Thyroid gland (tissue), 4 donors: ENCODE measurements at regions not wholly inside any gene's neighbourhood (a gene's known extent, or its start where the extent isn't known, plus 50 kb on each side); places are given as distances from the start of the nearest gene placed in this dataset.

ENCODE experiments used
- DNase-seq, 2 donors: peaks; one replicate each; pipeline ENCODE4 v3.0.0-alpha.2; 2019
- H3K27ac ChIP-seq, 3 donors: fragments of 200-600 bp; sonication (generic); 1 replicate in 2 of 3; 2 replicates in 1 of 3; pipeline ENCODE4 v1.5.1; 2016 to 2019; ENCODE audit warnings: mild to moderate bottlenecking in 1 of 3, moderate library complexity in 1 of 3
- H3K27me3 ChIP-seq: fragments of 200-600 bp; sonication (generic); one replicate; pipeline ENCODE4 v1.5.1; 2019
- H3K36me3 ChIP-seq, 2 donors: fragments of 200-600 bp; sonication (generic); one replicate each; pipeline ENCODE4 v1.5.1; 2016 to 2019
- H3K4me1 ChIP-seq, 2 donors: fragments of 200-600 bp; sonication (generic); one replicate each; pipeline ENCODE4 v1.5.1; 2017 to 2019
- H3K4me3 ChIP-seq, 3 donors: fragments of 200-600 bp; sonication (generic); replicated peaks in 1 of 3; 1 replicate in 2 of 3; 2 replicates in 1 of 3; pipeline ENCODE4 v1.5.1; 2016; ENCODE audit warnings: mild to moderate bottlenecking in 1 of 3
- H3K9me3 ChIP-seq: fragments of 200-600 bp; sonication (generic); one replicate; pipeline ENCODE4 v1.5.1; 2017
- CTCF ChIP-seq, 6 experiments: fragments of 200-600 bp in 3 of 6; fragments of 450-650 bp in 3 of 6; sonication (generic) in 3 of 6; IDR thresholded peaks; one replicate each; pipeline ENCODE4 v1.5.1; 2016 to 2019; ENCODE audit warnings: antibody characterized with exemption in 6 of 6, mild to moderate bottlenecking in 2 of 6, inconsistent platforms in 1 of 6, moderate library complexity in 1 of 6
- POLR2A ChIP-seq, 2 donors: fragments of 450-650 bp; IDR thresholded peaks; one replicate each; pipeline ENCODE4 v1.6.1; 2017; ENCODE audit warnings: antibody characterized with exemption in 2 of 2, mild to moderate bottlenecking in 2 of 2, moderate library complexity in 1 of 2
- WGBS, 2 donors: methylation state at CpG; one replicate each; pipeline ENCODE4 v1.1.5; 2017; 5-methylcytosine and 5-hydroxymethylcytosine counted together
- intact Hi-C: fragments of 100-400 bp; cut with DNase I; formaldehyde crosslinking; loops from one replicate; pipeline ENCODE4 v1.15.1; 2023

- 2 to 13% methylated on average over 5 of the region's 5 CpGs for WGBS, 2 donors
- DNase-seq, result peak; percentile 80 to 82
- no peaks in the 10 kb centered on the region for H3K9me3 ChIP-seq
- H3K4me3 ChIP-seq, result no peak overlapping the region
- TF ChIP-seq CTCF (IDR thresholded peaks at IDR 0.05), result no peak
- TF ChIP-seq POLR2A (IDR thresholded peaks at IDR 0.05), result no peak
- H3K27ac ChIP-seq, result no peak overlapping the region
- peaks cover 6 to 9% of the 10 kb centered on the region in 2 donors for H3K4me1 ChIP-seq
- no peaks in the 10 kb centered on the region for H3K36me3 ChIP-seq
- H3K27me3 ChIP-seq, result no peaks in the 10 kb centered on the region
- intact Hi-C loops, result no loop called here
Measured at GRCh38 chr9:80410106-80410505, 838.3 kb downstream of the TLE4 start.

DNA sequence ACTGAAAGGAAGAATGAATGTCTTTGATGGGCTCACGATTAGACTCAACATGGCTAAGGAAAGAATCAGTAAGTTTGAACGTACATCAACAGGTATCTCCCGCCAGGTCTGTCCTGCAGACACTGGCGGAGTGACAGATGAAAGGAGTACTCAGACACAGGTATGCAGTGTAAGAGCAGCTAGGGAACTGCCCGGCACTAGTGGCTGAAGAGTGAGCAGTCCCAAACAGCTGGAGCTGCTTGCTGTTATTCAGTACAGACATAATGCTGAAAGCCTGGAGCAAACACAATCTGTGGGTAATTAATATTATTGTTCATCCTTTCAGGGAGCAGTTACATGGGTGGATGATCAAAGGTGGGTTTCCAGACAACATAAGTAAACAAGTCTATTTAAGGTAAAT, 835.5 kb downstream of the TLE4 start:
- H3K36me3 ChIP-seq, result no peaks in the 10 kb centered on the region
- intact Hi-C loops, result no loop called here
- peaks cover 6 to 9% of the 10 kb centered on the region in 2 donors for H3K4me1 ChIP-seq
- no peak overlapping the region for H3K27ac ChIP-seq
- 92 to 99% methylated on average over 5 of the region's 5 CpGs for whole genome bisulfite sequencing, 2 donors
- TF ChIP-seq CTCF (IDR thresholded peaks at IDR 0.05), result no peak
- no peak for TF ChIP-seq POLR2A (IDR thresholded peaks at IDR 0.05)
- no peaks in the 10 kb centered on the region for H3K27me3 ChIP-seq
- no peak overlapping the region for H3K4me3 ChIP-seq
- no peak for DNase-seq
- no peaks in the 10 kb centered on the region for H3K9me3 ChIP-seq

DNA sequence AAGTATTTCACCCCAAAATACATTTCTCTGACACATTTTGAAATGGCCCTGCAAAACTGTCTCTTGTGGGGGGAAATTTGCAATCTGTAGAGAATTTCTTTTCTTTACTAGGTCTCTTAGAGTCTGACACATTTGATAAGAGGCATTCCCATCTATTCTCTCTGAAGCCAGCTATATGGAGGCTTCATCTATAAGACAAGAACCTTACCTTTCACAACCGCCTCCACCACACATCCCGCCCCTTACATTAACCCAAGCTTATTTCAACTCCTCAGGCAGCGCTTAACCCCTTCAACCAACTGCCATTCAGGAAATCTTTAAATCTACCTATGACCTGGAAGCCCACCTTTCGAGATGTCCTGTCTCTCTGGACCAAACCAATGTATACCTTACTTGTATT, 829.5 kb downstream of the TLE4 start:
- TF ChIP-seq POLR2A (IDR thresholded peaks at IDR 0.05) (no peak), CTCF (IDR thresholded peaks at IDR 0.05) (no peak)
- H3K4me1 ChIP-seq, result peaks cover 0 to 4% of the 10 kb centered on the region in 2 donors
- no peak for DNase-seq
- H3K36me3 ChIP-seq, result no peaks in the 10 kb centered on the region
- H3K27ac ChIP-seq, result no peak overlapping the region
- no peak overlapping the region for H3K4me3 ChIP-seq
- WGBS, 2 donors, result 92 to 95% methylated on average over 4 of the region's 4 CpGs
- H3K27me3 ChIP-seq, result no peaks in the 10 kb centered on the region
- no peaks in the 10 kb centered on the region for H3K9me3 ChIP-seq
- intact Hi-C loops, result no loop called here

DNA sequence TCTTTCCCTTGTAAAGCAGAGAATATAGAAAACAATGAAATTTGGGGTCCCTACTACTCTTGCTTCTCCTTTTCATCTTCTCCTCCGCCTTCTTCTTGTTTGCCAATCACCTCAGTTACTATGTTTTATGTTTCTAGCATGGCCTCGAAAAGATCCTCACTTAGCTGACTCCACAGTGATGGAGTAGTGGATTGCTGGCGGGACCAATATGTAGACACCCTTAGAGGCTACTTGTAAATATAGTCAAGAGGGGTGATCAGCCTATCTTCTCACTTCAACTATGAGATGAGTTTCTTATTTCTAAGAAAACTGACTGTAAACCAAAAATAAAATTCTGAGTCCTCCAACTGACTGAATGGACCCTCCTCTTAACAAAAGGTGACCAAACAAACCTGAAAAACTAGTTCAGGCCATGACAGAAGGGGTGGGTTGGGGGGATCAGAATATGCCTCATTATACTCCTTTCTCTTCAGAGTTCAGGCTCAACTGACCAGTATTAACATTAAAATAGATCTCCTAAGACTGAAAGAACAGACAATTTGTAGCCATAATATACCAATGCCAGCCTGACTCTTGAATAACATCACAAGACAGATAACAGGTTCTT, 829.0 kb downstream of the TLE4 start:
- no peaks in the 10 kb centered on the region for H3K9me3 ChIP-seq
- H3K4me3 ChIP-seq, result no peak overlapping the region
- DNase-seq, result no peak
- no peaks in the 10 kb centered on the region for H3K27me3 ChIP-seq
- TF ChIP-seq CTCF (IDR thresholded peaks at IDR 0.05) (no peak), POLR2A (IDR thresholded peaks at IDR 0.05) (no peak)
- H3K27ac ChIP-seq, result no peak overlapping the region
- WGBS, 2 donors, result 89 to 93% methylated on average over 3 of the region's 3 CpGs
- H3K4me1 ChIP-seq, result peaks cover 0 to 4% of the 10 kb centered on the region in 2 donors
- no peaks in the 10 kb centered on the region for H3K36me3 ChIP-seq
- intact Hi-C loops, result no loop called here

GRCh38 chr9:80399606-80400005, 827.8 kb downstream of the TLE4 start:
- Histone ChIP-seq H3K9me3 (no peaks in the 10 kb centered on the region), H3K27ac (no peak overlapping the region), H3K4me1 (peaks cover 0 to 4% of the 10 kb centered on the region in 2 donors), H3K36me3 (no peaks in the 10 kb centered on the region), H3K27me3 (no peaks in the 10 kb centered on the region), H3K4me3 (no peak overlapping the region)
- 91 to 95% methylated on average over 2 of the region's 2 CpGs for WGBS, 2 donors
- DNase-seq, result no peak
- no peak for TF ChIP-seq CTCF (IDR thresholded peaks at IDR 0.05)
- TF ChIP-seq POLR2A (IDR thresholded peaks at IDR 0.05), result no peak
- intact Hi-C loops, result no loop called here
